Caco-2 (cell line): ENCODE measurements at regions not wholly inside any gene's neighbourhood (a gene's known extent, or its start where the extent isn't known, plus 50 kb on each side); places are given as distances from the start of the nearest gene placed in this dataset.
"Not testable (repeated sequence)": the region's sequence is repeated elsewhere in the genome, so short reads cannot be mapped to it uniquely, and the experiment has no call there.

Source experiments
- BruUV-seq: library from RNA; stranded (reverse); fragments of 400-500 nt; replicated peaks from 2 replicates; lab custom pipeline; 2021; lab: Mats Ljungman, UMichigan
- CTCF ChIA-PET: fragments of 300-600 bp; sonication (Branson Sonifier 250); formaldehyde crosslinking; loops from one replicate; lab custom pipeline; 2022; ENCODE audit warnings: antibody characterized with exemption; lab: Charles Lee
- POLR2A ChIA-PET: fragments of 300-600 bp; sonication (Branson Sonifier 250); formaldehyde crosslinking; loops from one replicate; lab custom pipeline; 2022; ENCODE audit warnings: antibody characterized with exemption; lab: Charles Lee
- DNase-seq, 2 experiments: peaks; one replicate each; pipeline versions ENCODE4 v3.0.0 to v3.0.0-alpha.2; 2020 to 2022
- H3K27me3 ChIP-seq: replicated peaks from 2 replicates; pipeline ENCODE4 v1.6.0; 2011; ENCODE audit warnings: low read length; ENCODE audit not compliant: control insufficient read depth, insufficient read depth
- H3K36me3 ChIP-seq: 2 replicates; pipeline ENCODE4 v1.5.1; 2011; ENCODE audit warnings: low read length; ENCODE audit not compliant: control insufficient read depth, insufficient read depth
- H3K4me1 ChIP-seq: fragments of 250-450 bp; sonication (Bioruptor Pico); 2 replicates; pipeline ENCODE4 v1.5.1; 2020; ENCODE audit warnings: mild to moderate bottlenecking
- H3K4me3 ChIP-seq: 2 replicates; pipeline ENCODE4 v1.5.1; 2011; ENCODE audit warnings: low read depth, mild to moderate bottlenecking, control low read depth, low read length
- H3K9me3 ChIP-seq: fragments of 250-450 bp; sonication (Bioruptor Pico); 2 replicates; pipeline ENCODE4 v1.5.1; 2020; ENCODE audit warnings: mild to moderate bottlenecking, moderate library complexity
- H3K27ac Mint-ChIP-seq: one replicate; pipeline ENCODE4 v1.8.0; 2022; ENCODE audit warnings: mixed read lengths; ENCODE audit not compliant: unreplicated experiment
- H3K27me3 Mint-ChIP-seq: one replicate; pipeline ENCODE4 v1.8.0; 2022; ENCODE audit warnings: mixed read lengths; ENCODE audit not compliant: insufficient read depth, unreplicated experiment
- H3K36me3 Mint-ChIP-seq: one replicate; pipeline ENCODE4 v1.8.0; 2022; ENCODE audit warnings: mild to moderate bottlenecking, mixed read lengths; ENCODE audit not compliant: insufficient read depth, unreplicated experiment
- H3K4me1 Mint-ChIP-seq: one replicate; pipeline ENCODE4 v1.8.0; 2022; ENCODE audit warnings: low read depth, mixed read lengths; ENCODE audit not compliant: unreplicated experiment
- H3K4me3 Mint-ChIP-seq: one replicate; pipeline ENCODE4 v1.8.0; 2022; ENCODE audit warnings: mild to moderate bottlenecking, moderate library complexity, mixed read lengths; ENCODE audit not compliant: unreplicated experiment
- H3K9me3 Mint-ChIP-seq: one replicate; pipeline ENCODE4 v1.8.0; 2022; ENCODE audit warnings: mixed read lengths; ENCODE audit not compliant: unreplicated experiment
- CTCF ChIP-seq, 2 experiments: fragments of 200-600 bp in 1 of 2; IDR thresholded peaks; 1 replicate in 1 of 2; 2 replicates in 1 of 2; pipeline versions ENCODE4 v1.5.1 to v1.8.0; 2011 to 2022; ENCODE audit warnings: antibody characterized with exemption in 1 of 2, control low read depth in 1 of 2, inconsistent platforms in 1 of 2, low read depth in 1 of 2, low read length in 1 of 2, mild to moderate bottlenecking in 1 of 2, moderate library complexity in 1 of 2; ENCODE audit not compliant: insufficient read depth in 1 of 2, severe bottlenecking in 1 of 2, unreplicated experiment in 1 of 2
- intact Hi-C: fragments of 100-400 bp; cut with micrococcal nuclease; formaldehyde crosslinking; loops from one replicate; pipeline ENCODE4 v1.10.0; 2022; ENCODE audit not compliant: unreplicated experiment

GRCh38 chr11:110850846-110851245 is 138.6 kb upstream of the ARHGAP20 start:
- Histone ChIP-seq H3K9me3 (no peaks in the 10 kb centered on the region), H3K27me3 (no peaks in the 10 kb centered on the region; the same call in 1 of the 2 replicates), H3K4me1 (no peaks in the 10 kb centered on the region), H3K4me3 (no peak overlapping the region), H3K36me3 (no peaks in the 10 kb centered on the region)
- Mint-ChIP-seq H3K27me3 (peaks cover 21% of the 10 kb centered on the region), H3K27ac (no peak overlapping the region), H3K4me3 (no peak overlapping the region), H3K4me1 (no peaks in the 10 kb centered on the region), H3K36me3 (no peaks in the 10 kb centered on the region), H3K9me3 (no peaks in the 10 kb centered on the region)
- ChIA-PET POLR2A (no interaction called here), CTCF (no interaction called here)
- DNase-seq = no peak
- no peak for TF ChIP-seq CTCF (IDR thresholded peaks at IDR 0.05; ENCODE audit: insufficient read depth in 1 of 2, low read depth in 1 of 2, low read length in 1 of 2, severe bottlenecking in 1 of 2, unreplicated experiment in 1 of 2)
- intact Hi-C loops = no loop called here
- no TSS peak for BruUV-seq

DNA sequence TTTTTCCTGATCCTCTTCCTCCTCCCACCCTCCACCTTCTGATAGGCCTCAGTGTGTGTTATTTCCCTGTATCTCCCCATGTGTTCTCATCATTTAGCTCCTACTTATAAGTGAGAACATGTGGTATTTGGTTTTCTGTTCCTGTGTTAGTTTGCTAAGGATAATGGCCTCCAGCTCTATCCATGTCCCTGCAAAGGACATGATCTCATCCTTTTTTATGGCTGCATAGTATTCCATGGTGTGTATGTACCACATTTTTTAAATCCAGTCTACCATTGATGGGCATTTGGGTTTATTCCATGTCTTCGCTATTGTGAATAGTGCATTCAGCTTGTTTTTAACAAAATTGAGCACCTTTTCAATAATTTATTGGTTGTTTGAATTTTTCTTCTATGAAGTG is 130.8 kb upstream of the ARHGAP20 start:
- BruUV-seq, H3K4me3 Mint-ChIP-seq, H3K9me3 ChIP-seq, H3K4me1 ChIP-seq, DNase-seq, H3K4me3 ChIP-seq, H3K36me3 Mint-ChIP-seq, H3K36me3 ChIP-seq, POLR2A ChIA-PET, H3K27me3 ChIP-seq, CTCF ChIA-PET, H3K4me1 Mint-ChIP-seq, intact Hi-C loops, H3K9me3 Mint-ChIP-seq, H3K27ac Mint-ChIP-seq: not testable (repeated sequence)
- H3K27me3 Mint-ChIP-seq = peaks cover 13% of the 10 kb centered on the region

- CTCF ChIA-PET = no interaction called here
- no peaks in the 10 kb centered on the region for H3K4me1 Mint-ChIP-seq
- no peaks in the 10 kb centered on the region for H3K9me3 Mint-ChIP-seq
- H3K4me3 ChIP-seq = no peak overlapping the region
- H3K4me3 Mint-ChIP-seq = no peak overlapping the region
- H3K27ac Mint-ChIP-seq = no peak overlapping the region
- H3K36me3 ChIP-seq = no peaks in the 10 kb centered on the region
- H3K36me3 Mint-ChIP-seq = no peaks in the 10 kb centered on the region
- peaks cover 23% of the 10 kb centered on the region for H3K27me3 Mint-ChIP-seq
- no peak for DNase-seq
- intact Hi-C loops = no loop called here
- POLR2A ChIA-PET = no interaction called here
- no peaks in the 10 kb centered on the region for H3K4me1 ChIP-seq
- TF ChIP-seq CTCF (IDR thresholded peaks at IDR 0.05; ENCODE audit: insufficient read depth in 1 of 2, low read depth in 1 of 2, low read length in 1 of 2, severe bottlenecking in 1 of 2, unreplicated experiment in 1 of 2) = no peak
- no TSS peak for BruUV-seq
- H3K27me3 ChIP-seq = no peaks in the 10 kb centered on the region
- H3K9me3 ChIP-seq = no peaks in the 10 kb centered on the region
Measured at GRCh38 chr11:110838808-110839207, 126.6 kb upstream of the ARHGAP20 start.

- ChIA-PET POLR2A (no interaction called here), CTCF (no interaction called here)
- Mint-ChIP-seq H3K27me3 (peaks cover 25% of the 10 kb centered on the region), H3K9me3 (no peaks in the 10 kb centered on the region), H3K36me3 (no peaks in the 10 kb centered on the region), H3K4me1 (no peaks in the 10 kb centered on the region), H3K27ac (no peak overlapping the region), H3K4me3 (no peak overlapping the region)
- Histone ChIP-seq H3K27me3 (no peaks in the 10 kb centered on the region), H3K9me3 (no peaks in the 10 kb centered on the region), H3K36me3 (no peaks in the 10 kb centered on the region), H3K4me3 (no peak overlapping the region), H3K4me1 (no peaks in the 10 kb centered on the region)
- TF ChIP-seq CTCF (IDR thresholded peaks at IDR 0.05; ENCODE audit: insufficient read depth in 1 of 2, low read depth in 1 of 2, low read length in 1 of 2, severe bottlenecking in 1 of 2, unreplicated experiment in 1 of 2) = no peak
- intact Hi-C loops = no loop called here
- no peak for DNase-seq
- no TSS peak for BruUV-seq
Measured at GRCh38 chr11:110837603-110838002, 125.4 kb upstream of the ARHGAP20 start.
